ENCODE measurements at regions not wholly inside any gene's neighbourhood (a gene's known extent, or its start where the extent isn't known, plus 50 kb on each side); places are given as distances from the start of the nearest gene placed in this dataset.

- TF ChIP-seq GATA2 (IDR thresholded peaks at IDR 0.05; ENCODE audit: low read depth, low read length): no peak
- TF ChIP-seq GATA3 (IDR thresholded peaks at IDR 0.05; ENCODE audit: low read depth, low read length): no peak
These were observed 265.7 kb downstream of the DLEU7 start for GRCh38 chr13:50577806-50578205.

All from SH-SY5Y (cell line).